ENCODE measurements at regions not wholly inside any gene's neighbourhood (a gene's known extent, or its start where the extent isn't known, plus 50 kb on each side); places are given as distances from the start of the nearest gene placed in this dataset.

- FAIRE-seq = no peak
Observed at GRCh38 chr9:675697-676370, 165.7 kb upstream of the DMRT1 start.

DNA sequence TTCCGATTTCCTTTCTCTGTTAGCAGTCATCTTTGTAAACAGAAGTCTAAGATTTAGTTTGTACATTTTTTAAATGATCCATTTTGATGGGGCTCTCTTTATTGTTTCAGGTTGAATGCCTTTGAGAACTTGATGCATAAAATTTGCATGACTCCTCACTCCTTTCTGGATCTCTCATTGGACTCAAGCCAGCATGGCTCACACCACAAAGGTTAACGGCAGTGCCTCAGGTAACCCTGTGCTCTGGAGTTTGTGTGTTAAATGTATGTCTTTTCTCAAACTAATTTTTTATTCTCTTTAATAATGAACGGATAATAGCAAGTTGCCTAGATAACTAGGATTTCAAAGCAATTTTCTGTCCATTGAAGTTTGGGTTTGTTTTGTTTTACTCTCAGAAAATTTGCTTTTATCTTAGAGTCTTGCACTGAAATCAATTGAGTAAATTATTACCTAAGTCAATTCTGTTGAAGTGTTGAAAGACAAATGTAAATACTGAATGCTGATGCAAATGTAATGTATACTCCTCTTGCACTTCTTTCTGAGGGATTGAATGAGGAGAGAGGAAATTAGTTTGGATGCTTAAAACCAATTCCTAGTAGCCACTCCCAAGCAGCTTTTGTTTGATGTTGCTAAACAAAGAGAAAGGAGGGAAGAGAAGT, 164.6 kb upstream of the DMRT1 start:
- peak; percentile 90 for FAIRE-seq

DNA sequence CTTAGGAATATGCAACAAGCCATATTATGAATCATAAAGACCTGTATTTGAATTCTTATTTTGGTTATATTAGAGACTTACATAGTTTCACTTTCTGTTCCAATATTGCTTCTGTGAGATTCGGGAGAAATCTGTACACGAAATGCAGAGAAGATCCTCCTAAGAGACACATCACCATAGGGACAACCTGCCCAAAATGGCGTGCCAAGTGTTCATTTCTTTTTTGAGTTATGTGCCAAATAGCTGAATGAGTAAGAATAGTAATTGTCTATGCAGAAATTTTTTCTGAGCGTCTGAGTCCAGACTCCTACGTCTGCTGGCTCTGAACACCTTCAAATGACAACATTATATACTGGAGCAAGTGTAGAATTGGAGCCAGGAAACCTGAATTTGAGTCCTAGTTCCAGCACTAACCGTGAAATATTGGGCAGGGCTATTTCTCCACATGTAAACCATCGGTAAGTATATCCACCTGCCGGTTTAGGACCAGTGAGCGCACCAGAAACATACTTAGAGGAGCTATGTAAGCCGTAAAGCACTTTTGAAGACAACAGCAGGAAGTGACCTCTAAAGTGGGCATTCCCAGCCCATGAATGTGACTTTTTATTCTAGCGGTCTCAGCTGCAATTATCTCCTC, 163.9 kb upstream of the DMRT1 start:
- no peak for FAIRE-seq

GRCh38 chr9:678897-679296, 162.6 kb upstream of the DMRT1 start:
- no peak for FAIRE-seq

DNA sequence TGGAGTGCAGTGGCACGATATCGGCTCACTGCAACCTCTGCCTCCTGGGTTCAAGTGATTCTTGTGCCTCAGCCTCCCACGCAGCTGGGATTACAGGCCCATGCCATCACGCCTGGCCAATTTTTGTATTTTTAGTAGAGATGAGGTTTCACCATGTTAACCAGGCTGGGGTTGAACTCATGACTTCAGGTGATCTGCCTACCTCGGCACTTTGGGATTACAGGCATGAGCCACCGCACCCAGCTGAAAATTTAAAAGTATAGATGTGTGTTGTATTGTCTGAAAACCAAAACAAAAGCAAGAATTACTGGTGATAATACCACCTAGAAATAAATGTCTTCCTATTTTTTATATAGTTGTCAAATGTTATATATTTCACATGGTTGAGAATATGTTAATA, 162.0 kb upstream of the DMRT1 start:
- FAIRE-seq = no peak

- FAIRE-seq = no peak
Observed at GRCh38 chr9:680106-680505, 161.4 kb upstream of the DMRT1 start.

DNA sequence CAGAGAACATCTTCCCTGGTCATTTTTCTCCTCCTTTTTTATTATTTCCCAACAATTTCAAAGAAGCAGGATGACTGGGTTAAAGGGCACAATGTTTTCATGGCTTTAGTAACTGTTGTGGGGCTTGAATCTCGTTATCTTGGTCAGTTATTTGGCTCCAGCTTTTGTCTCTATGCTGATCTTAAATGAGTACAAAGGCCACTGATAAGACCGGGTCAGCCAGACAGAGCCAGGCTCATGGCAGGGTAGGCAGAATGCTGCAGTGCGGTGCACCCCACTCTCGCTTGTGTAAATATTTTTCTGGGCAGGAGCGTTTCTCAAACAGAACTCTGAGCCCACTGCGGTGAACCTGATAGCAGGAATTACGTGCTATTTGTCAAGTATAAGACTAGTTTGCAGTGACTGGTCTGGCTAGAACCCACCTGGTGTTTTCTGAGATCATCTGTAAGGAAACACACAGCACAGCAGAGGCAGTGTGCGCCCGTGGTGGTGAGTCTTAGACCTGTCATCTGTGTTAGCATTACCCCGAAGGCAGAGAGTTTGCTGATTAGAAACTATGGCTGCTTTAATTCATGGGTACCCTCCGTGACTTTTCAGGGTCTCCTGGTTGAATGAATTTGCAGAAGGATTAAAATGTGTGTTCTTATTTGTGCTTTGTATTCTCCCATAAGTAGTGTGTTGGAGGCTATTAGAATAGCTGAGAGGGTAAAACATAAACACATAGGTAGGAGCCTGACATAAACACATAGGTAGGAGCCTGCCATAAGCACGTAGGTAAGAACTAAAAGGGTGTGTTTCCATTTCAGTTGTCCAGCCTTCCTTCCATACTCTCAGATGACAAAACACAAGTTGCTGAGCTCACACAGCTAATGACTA, 158.6 kb upstream of the DMRT1 start:
- FAIRE-seq = no peak

DNA sequence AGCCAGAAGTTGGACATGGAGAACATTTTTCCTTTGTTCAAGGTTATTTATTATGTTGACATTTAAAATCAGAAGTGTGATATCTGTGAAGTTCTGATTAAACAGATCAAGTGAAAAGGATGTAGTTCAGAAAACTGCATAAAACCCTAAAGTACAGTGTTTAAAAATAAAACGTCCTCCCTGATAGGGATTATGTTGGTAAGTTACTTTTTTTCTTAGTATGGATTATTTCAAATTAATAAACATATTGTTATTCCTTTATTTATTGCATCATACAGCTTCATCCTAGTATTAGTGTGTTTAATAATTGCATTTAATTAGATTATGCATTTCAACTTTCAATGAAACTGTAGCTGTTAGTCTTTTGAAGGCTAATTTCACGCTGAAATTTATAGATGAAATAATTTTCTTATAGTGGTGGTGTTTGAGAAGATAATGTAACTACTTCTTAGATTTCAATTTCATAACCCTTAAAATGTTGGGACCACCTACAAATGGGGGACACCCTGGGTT, 157.9 kb upstream of the DMRT1 start:
- FAIRE-seq = no peak

GRCh38 chr9:684054-684890, 157.2 kb upstream of the DMRT1 start:
- no peak for FAIRE-seq

- FAIRE-seq = no peak
Observed at GRCh38 chr9:684941-685340, 156.6 kb upstream of the DMRT1 start.

GRCh38 chr9:686321-686813, 155.1 kb upstream of the DMRT1 start:
- no peak for FAIRE-seq

- FAIRE-seq = no peak
Observed at GRCh38 chr9:687034-687785, 154.3 kb upstream of the DMRT1 start.

DNA sequence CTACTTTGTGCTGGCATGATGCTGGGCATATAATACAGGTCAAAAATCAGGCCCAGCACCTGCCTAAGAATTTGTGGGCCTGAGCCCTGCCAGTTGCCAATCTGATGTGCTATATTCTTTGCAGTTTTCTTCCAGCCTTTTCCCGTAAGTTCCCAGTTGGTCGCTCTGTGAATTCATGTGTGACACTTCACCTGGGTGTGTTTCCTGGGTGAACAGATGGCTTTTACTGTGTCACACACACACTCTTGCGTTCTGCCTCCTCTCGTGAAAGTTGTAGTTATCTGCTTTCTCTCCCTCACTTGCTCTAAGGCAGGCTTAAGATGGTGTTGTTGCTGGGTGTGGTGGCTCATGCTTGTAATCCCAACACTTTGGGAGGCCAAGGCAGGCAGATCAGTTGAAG, 153.5 kb upstream of the DMRT1 start:
- no peak for FAIRE-seq

DNA sequence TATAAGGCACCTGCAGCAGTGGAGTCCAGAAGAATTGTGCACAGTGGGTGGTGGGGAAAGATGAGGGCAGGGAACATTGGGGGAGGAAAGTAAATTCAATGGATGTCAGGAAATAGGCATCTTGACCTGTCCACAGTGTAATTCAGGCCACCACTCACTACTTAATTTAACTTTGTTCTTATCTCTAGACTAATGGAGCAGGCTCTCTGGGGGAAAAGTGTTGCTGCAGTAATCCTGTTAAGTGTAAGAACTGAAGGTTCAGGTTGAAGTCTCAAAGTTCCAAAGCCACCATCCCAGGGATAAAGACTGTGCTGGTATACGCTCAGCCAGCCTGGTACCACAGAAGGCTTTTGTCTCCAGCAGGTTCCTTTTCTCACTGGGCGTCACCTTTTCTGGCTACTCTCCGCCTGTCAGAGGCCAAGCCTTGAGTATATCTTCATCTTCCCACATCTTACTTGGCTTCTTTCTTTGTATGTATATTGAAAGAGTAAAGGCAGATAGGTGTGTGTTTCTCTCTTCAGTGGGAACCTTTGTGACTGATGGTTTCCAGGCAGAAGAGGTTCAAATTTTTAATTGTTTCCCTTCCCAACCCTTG, 150.9 kb upstream of the DMRT1 start:
- FAIRE-seq = no peak

DNA sequence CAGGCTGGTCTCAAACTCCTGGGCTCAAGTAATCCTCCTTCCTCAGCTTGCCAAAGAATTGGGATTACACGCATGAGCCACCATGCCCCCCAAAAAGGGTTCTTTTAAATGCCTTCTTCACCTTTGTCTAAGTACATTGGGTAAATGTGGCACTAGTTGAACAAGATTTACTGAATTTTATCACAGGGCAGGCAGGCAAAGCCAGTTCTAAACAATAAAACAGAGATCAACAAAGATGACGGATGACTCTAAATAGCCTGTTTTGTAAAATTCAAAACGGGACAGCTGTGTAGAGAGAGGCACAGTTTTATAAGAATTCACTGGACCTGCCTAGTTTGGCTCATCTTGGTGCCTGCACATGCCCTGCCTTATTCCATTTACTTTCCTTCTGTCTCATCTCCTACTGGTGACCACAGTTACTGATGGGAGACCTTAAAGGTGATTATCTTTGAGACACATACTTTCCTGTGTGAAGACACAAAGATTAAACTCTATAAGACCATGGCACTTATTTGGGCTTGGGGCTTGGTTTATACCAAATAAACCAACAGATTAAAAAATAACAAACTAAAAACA, 149.6 kb upstream of the DMRT1 start:
- FAIRE-seq = no peak

DNA sequence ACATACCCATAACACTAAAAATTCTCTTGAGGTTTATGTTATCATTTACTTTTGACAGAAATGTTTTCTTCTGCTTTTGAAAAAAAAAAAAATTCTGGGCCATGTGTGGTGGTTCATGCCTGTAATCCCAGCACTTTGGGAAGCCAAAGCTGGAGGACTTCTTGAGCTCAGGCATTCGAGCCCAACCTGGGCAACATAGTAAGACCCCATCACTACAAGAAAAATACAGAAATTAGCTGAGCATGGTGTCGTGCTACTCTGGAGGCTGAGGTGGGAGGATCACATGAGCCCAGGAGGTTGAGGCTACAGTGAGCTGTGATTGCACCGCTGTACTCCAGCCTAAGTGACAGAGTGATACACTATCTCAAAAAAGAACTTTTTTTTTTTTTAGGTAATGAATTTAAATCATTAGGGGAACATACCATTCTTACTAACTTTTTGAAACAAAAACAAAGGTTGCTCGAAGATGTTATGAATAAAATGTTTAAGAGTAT, 148.8 kb upstream of the DMRT1 start:
- FAIRE-seq = no peak

- peak; percentile 13 for FAIRE-seq
Observed at GRCh38 chr9:693201-694091, 148.1 kb upstream of the DMRT1 start.

GRCh38 chr9:694092-694402, 147.4 kb upstream of the DMRT1 start:
- FAIRE-seq = no peak

DNA sequence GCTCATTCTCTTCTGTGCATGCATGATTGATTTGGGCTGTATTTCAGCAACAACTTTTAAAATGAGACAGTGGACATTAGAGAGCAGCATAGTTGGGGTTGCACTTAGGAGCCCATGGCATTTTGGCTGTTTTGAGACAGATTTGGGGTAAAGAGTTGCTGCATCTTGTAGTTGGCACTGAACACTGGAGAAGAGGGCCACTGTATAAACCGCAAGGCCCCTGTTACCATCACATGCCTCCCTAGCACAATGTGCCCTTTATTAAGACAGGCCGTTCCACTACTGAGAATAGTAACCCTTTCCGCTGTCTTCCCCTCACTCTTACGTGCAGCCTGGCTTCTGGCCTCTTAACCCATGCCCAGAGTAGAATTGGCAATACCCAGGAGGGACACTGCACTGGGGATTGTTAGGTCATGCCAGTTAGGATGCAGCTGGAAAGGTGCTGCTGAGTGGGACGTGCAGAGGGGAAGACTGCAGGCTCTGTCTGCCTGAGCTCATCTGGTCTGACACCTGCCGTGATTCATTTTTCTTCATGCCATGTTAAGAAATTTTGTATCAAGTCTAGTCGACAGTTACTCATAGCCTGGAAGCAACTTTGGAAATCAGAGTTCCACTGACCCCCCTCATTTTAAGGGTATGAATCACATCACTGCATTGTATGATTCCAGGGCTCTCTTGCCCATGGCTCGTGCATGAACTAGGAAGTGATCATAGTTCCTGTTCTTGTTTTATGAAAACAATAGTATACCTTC, 146.9 kb upstream of the DMRT1 start:
- no peak for FAIRE-seq

All from islet of Langerhans (tissue), 1 donor.